ENCODE measurements at regions not wholly inside any gene's neighbourhood (a gene's known extent, or its start where the extent isn't known, plus 50 kb on each side); places are given as distances from the start of the nearest gene placed in this dataset.

GRCh38 chr15:47402829-47403228, 314.5 kb upstream of the SEMA6D start:
- Histone ChIP-seq H3K27me3 (ENCODE audit: control insufficient read depth, insufficient read depth, low read length) (no peaks in the 10 kb centered on the region; the same call in 1 of the 2 replicates), H4K5ac (ENCODE audit: low read depth, low read length) (no peak overlapping the region), H2BK15ac (ENCODE audit: low read depth, low read length) (no peak overlapping the region), H3K36me3 (ENCODE audit: control insufficient read depth, insufficient read depth, low read length) (no peaks in the 10 kb centered on the region), H3K9me3 (ENCODE audit: control insufficient read depth, insufficient read depth, low read length) (no peaks in the 10 kb centered on the region), H2AK5ac (ENCODE audit: low read depth, low read length) (no peak overlapping the region), H2AFZ (replicated peaks; ENCODE audit: low read length, poor library complexity) (no peak overlapping the region), H3K4me1 (ENCODE audit: control insufficient read depth, insufficient read depth, low read length) (no peaks in the 10 kb centered on the region; the same call in none of the 2 replicates), H2BK20ac (ENCODE audit: low read depth, low read length) (no peak overlapping the region), H3K18ac (ENCODE audit: low read depth, low read length) (no peak overlapping the region), H4K8ac (ENCODE audit: low read depth in 2 of 2, low read length in 2 of 2) (no peak overlapping the region), H3K4ac (ENCODE audit: low read depth, low read length) (no peak overlapping the region), H4K91ac (ENCODE audit: insufficient read depth, low read depth, low read length) (no peak overlapping the region), H3K14ac (replicated peaks; ENCODE audit: low read depth, low read length) (no peak overlapping the region), H3K4me2 (ENCODE audit: low read depth, low read length) (no peak overlapping the region), H3K4me3 (ENCODE audit: insufficient read depth, low read depth, low read length) (no peak overlapping the region), H3K9me1 (ENCODE audit: insufficient read depth, low read length) (0 out of 2 replicates have a peak, but pooled peaks cover 2% of the 10 kb centered on the region), H4K20me1 (ENCODE audit: insufficient read depth, low read length) (no peaks in the 10 kb centered on the region), H3K9ac (ENCODE audit: low read depth, low read length) (no peak overlapping the region), H3K79me1 (ENCODE audit: low read depth in 1 of 2, low read length in 2 of 2) (no peaks in the 10 kb centered on the region), H3K23ac (ENCODE audit: low read depth, low read length) (no peak overlapping the region), H3K27ac (ENCODE audit: insufficient read depth, low read length) (no peak overlapping the region), H2BK5ac (ENCODE audit: low read depth, low read length, poor library complexity, severe bottlenecking) (no peak overlapping the region), H3K56ac (ENCODE audit: extremely low read depth, insufficient read depth, low read length) (no peak overlapping the region), H2AK9ac (replicated peaks; ENCODE audit: low read depth, low read length, poor library complexity) (no peak overlapping the region), H2BK120ac (ENCODE audit: low read depth, low read length) (no peak overlapping the region)
- in situ Hi-C loops (cut with MboI; ENCODE audit: low sequenced_read_pairs) (no loop called here), intact Hi-C loops (cut with micrococcal nuclease) (no loop called here), dilution Hi-C loops (cut with HindIII; ENCODE audit: low sequenced_read_pairs, unreplicated experiment) (no loop called here)
- BruUV-seq (replicated peaks) = no TSS peak
- POLR2A ChIA-PET (ENCODE audit: unreplicated experiment) = no interaction called here
- no CpG with 5 or more reads among the region's 1 CpG for WGBS, 2 experiments (ENCODE audit: extremely low coverage in 2 of 2, insufficient read length in 1 of 2)
- CTCF ChIA-PET = no interaction called here
- TF ChIP-seq ELK1 (IDR thresholded peaks at IDR 0.05; ENCODE audit: borderline replicate concordance, low read depth, low read length) (no peak), MAZ (IDR thresholded peaks at IDR 0.05; ENCODE audit: borderline replicate concordance, low read depth, low read length) (no peak), CHD1 (IDR thresholded peaks at IDR 0.05; ENCODE audit: low read depth, low read length) (no peak), MAFK (IDR thresholded peaks at IDR 0.05; ENCODE audit: low read depth, low read length) (no peak), RCOR1 (IDR thresholded peaks at IDR 0.05; ENCODE audit: insufficient replicate concordance, low read length) (no peak), MXI1 (IDR thresholded peaks at IDR 0.05; ENCODE audit: borderline replicate concordance, low read depth, low read length) (no peak), FOS (IDR thresholded peaks at IDR 0.05; ENCODE audit: low read depth, low read length) (no peak)
- ATAC-seq (ENCODE audit: low read depth) (no peak), DNase-seq (no peak)

Measured in IMR-90 (cell line).